GM18951 (cell line): ENCODE measurements at regions not wholly inside any gene's neighbourhood (a gene's known extent, or its start where the extent isn't known, plus 50 kb on each side); places are given as distances from the start of the nearest gene placed in this dataset.
"Not testable (repeated sequence)": the region's sequence is repeated elsewhere in the genome, so short reads cannot be mapped to it uniquely, and the experiment has no call there.

ENCODE experiments used
- POLR2A ChIP-seq: IDR thresholded peaks from 4 replicates; pipeline ENCODE4 v1.6.1; 2011; ENCODE audit warnings: mild to moderate bottlenecking; ENCODE audit not compliant: insufficient read length, insufficient read depth; ENCODE audit errors: extremely low read depth
- in situ Hi-C: fragments of 300-500 bp; cut with MboI; formaldehyde crosslinking; loops from one replicate; pipeline ENCODE4 v1.12.0; 2022; ENCODE audit warnings: low sequenced_read_pairs, mixed read lengths, inconsistent platforms; ENCODE audit not compliant: unreplicated experiment

DNA sequence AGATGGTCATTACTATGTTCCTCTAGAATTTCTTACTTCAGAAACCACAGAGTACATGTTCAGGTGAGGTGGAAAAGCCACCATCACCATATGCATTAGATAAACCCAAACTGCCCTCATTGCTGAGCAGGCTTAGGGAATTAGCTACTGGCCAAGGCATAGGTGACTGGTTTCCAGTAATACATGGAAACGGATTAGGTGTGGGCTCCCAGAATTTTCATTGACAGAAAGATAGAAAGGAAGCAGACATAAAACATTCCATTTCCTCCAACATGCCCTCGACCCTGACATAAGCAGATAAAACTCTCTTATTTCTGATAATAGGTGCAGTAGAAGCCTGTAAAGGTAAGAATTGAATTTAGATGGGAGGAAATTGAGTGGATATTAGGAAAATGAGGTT is 1466.1 kb downstream of the SUCLG1 start:
- in situ Hi-C loops, result no loop called here
- TF ChIP-seq POLR2A, result no peak

GRCh38 chr2:82987706-82988105 is 1471.4 kb downstream of the SUCLG1 start:
- in situ Hi-C loops, result not testable (repeated sequence)

GRCh38 chr2:82986899-82987298 is 1472.2 kb downstream of the SUCLG1 start:
- in situ Hi-C loops, result no loop called here
- no peak for TF ChIP-seq POLR2A

DNA sequence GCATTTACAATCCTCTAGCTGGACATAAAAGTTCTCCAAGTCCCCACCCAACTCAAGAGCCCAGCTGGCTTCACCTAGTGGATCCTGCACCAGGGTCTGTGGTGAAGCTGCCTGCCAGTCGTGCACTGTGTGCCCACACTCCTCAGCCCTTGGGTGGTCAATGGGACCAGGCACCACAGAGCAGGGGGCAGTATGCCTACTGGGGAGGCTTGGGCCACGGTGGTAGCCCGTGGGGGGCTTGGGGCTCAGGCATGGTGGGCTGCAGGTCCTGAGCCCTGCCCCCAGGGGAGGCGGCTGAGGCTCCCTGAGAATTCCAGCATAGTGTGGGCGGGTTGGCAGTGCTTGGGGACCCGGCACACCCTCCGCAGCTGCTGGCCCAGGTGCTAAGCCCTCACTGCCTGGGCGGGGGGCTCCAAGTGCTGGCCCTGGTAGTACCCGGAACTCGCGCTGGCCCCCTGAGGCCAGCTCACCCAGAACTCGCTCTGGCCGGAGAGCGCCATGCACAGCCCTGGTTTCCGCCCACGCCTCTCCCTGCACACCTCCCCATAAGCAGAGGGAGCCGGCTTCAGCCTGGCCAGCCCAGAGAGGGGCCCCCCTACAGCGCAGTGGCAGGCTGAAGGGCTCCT is 1473.4 kb downstream of the SUCLG1 start:
- no peak for TF ChIP-seq POLR2A
- in situ Hi-C loops, result no loop called here

DNA sequence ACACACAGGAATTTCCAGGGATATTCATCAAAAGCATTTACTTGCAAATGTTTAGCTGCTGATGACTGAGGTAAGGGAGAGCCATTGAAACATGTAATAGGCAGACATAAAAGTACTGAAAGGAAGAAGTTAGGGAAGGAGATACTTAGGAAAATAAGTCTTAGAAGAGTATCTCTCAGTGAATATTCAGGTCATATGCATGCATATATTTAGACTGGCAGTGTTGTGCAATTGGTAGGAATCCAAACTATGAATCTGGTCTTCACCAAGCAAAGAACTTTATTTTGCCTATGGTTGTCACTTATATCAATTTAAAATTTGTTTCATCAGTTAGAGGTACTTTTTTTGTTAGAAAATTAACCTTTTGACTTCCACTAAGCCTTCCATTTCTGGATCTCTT is 1490.7 kb downstream of the SUCLG1 start:
- no peak for TF ChIP-seq POLR2A
- in situ Hi-C loops, result no loop called here

- in situ Hi-C loops, result no loop called here
- no peak for TF ChIP-seq POLR2A
Observed at GRCh38 chr2:82964341-82964740, 1494.7 kb downstream of the SUCLG1 start.

- no peak for TF ChIP-seq POLR2A
- in situ Hi-C loops, result no loop called here
Observed at GRCh38 chr2:82959727-82960126, 1499.4 kb downstream of the SUCLG1 start.

- TF ChIP-seq POLR2A, result no peak
- in situ Hi-C loops, result no loop called here
Observed at GRCh38 chr2:82954868-82955267, 1504.2 kb downstream of the SUCLG1 start.

GRCh38 chr2:82939211-82939610 is 1519.9 kb downstream of the SUCLG1 start:
- in situ Hi-C loops, result no loop called here
- no peak for TF ChIP-seq POLR2A

- in situ Hi-C loops, result not testable (repeated sequence)
Observed at GRCh38 chr2:82938321-82938845, 1520.7 kb downstream of the SUCLG1 start.

DNA sequence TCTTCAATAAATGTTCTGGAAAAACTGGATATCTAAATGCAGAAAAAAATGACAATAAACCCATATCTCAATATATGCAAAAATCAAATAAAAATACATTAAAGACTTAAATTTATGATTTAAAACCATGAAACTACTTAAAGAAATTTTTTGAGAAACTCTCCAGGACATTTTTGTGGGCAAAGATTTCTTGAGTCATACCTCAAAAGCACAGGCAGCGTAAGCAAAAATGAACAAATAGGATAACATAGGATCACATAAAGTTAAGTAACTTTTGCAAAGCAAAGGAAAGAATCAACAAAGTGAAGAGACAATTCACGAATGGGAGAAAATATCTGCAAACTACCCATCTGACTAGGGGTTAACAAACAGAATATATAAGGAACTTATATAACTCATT is 1545.5 kb downstream of the SUCLG1 start:
- no peak for TF ChIP-seq POLR2A
- in situ Hi-C loops, result no loop called here

DNA sequence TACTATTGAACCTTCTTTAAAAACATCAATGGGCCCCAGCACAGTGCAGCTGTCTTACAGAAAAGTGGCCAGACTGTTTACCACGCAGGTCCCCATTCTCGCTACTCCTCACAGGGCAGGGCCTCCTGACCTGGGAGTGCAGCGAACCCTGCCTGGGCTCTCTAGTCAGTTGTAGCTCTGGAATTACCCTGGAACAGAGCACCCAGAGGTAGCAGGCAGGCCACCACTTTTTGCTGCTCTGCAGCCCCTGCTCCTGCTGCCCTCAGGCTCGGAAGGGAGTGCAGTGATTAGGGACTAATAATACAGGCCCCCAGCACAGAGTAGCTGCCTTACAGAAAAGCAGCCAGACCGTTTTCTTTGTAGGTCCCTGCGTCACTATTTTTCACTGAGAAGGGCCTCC is 1563.0 kb downstream of the SUCLG1 start:
- in situ Hi-C loops, result no loop called here
- TF ChIP-seq POLR2A, result no peak

- no peak for TF ChIP-seq POLR2A
- in situ Hi-C loops, result no loop called here
Observed at GRCh38 chr2:82893190-82893589, 1565.9 kb downstream of the SUCLG1 start.

DNA sequence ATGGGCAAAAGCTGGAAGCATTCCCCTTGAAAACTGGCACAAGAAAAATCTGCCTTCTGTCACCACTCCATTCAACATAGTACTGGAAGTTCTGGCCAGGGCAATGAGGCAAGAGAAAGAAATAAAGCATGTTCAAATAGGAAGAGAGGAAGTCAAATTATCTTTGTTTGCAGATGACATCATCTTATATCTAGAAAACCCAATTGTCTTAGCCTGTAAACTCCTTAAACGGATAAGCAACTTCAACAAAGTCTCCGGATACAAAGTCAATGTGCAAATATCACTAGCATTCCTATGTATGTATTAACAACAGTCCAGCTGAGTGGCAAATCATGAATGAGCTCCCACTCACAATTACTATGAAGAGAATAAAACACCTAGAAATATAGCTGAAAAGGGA is 1579.3 kb downstream of the SUCLG1 start:
- in situ Hi-C loops, result no loop called here
- TF ChIP-seq POLR2A, result no peak

- in situ Hi-C loops, result no loop called here
- TF ChIP-seq POLR2A, result no peak
Observed at GRCh38 chr2:82875858-82876257, 1583.2 kb downstream of the SUCLG1 start.

DNA sequence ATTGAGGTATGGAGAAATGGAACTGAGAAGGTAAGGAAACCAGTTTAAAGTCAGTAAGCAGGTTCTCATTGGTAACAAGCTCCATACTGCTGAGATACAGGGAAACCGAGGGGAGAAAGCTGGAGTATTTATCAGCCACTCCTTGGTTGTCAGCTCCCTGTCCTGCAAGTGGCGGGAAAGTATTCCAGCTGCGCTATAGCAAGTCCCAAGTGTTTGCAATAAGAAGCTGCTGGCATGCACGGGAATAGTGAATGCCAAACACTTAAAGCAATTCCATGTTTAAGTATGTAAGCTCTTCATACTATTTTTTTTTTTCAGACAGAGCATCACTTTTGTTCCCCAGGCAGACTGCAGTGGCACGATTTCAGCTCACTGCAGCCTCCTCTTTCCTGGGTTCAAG is 1601.1 kb downstream of the SUCLG1 start:
- TF ChIP-seq POLR2A, result no peak
- in situ Hi-C loops, result no loop called here
